H9 (cell line): ENCODE measurements at regions not wholly inside any gene's neighbourhood (a gene's known extent, or its start where the extent isn't known, plus 50 kb on each side); places are given as distances from the start of the nearest gene placed in this dataset.

Experiments
- DNase-seq: peaks from one replicate; pipeline ENCODE4 v3.0.0-alpha.2; 2017
- H2AFZ ChIP-seq: one replicate; pipeline ENCODE4 v1.6.1; 2013; ENCODE audit warnings: mild to moderate bottlenecking, low read length, control low read depth, moderate library complexity
- H2AK5ac ChIP-seq: 2 replicates; pipeline ENCODE4 v1.6.1; 2013; ENCODE audit warnings: low read length, control low read depth, mixed read lengths; ENCODE audit not compliant: insufficient read length
- H2BK120ac ChIP-seq: one replicate; pipeline ENCODE4 v1.6.1; 2013; ENCODE audit warnings: low read depth, mild to moderate bottlenecking, low read length, control low read depth, inconsistent platforms; ENCODE audit not compliant: poor library complexity, severe bottlenecking
- H2BK12ac ChIP-seq: 2 replicates; pipeline ENCODE4 v1.6.1; 2013; ENCODE audit warnings: low read length, control low read depth, mixed read lengths, low read depth; ENCODE audit not compliant: insufficient read length
- H2BK15ac ChIP-seq: 2 replicates; pipeline ENCODE4 v1.6.1; 2013; ENCODE audit warnings: low read depth, low read length, control low read depth
- H2BK20ac ChIP-seq: one replicate; pipeline ENCODE4 v1.6.1; 2013; ENCODE audit warnings: low read depth, mild to moderate bottlenecking, low read length, control low read depth, inconsistent platforms; ENCODE audit not compliant: poor library complexity, severe bottlenecking
- H2BK5ac ChIP-seq: 2 replicates; pipeline ENCODE4 v1.6.1; 2013; ENCODE audit warnings: low read length, control low read depth, mixed read lengths; ENCODE audit not compliant: insufficient read length
- H3K14ac ChIP-seq: 2 replicates; pipeline ENCODE4 v1.6.1; 2013; ENCODE audit warnings: low read length, control low read depth; ENCODE audit not compliant: insufficient read depth
- H3K18ac ChIP-seq: 2 replicates; pipeline ENCODE4 v1.6.1; 2013; ENCODE audit warnings: low read depth, mild to moderate bottlenecking, mixed read lengths, low read length, control low read depth; ENCODE audit not compliant: insufficient read length
- H3K23ac ChIP-seq: 2 replicates; pipeline ENCODE4 v1.6.1; 2013; ENCODE audit warnings: low read length, control low read depth, mixed read lengths, low read depth; ENCODE audit not compliant: insufficient read length
- H3K23me2 ChIP-seq: 2 replicates; pipeline ENCODE4 v1.6.1; 2013; ENCODE audit warnings: low read depth, mild to moderate bottlenecking, mixed read lengths, low read length, control low read depth; ENCODE audit not compliant: insufficient read length, poor library complexity, severe bottlenecking
- H3K27ac ChIP-seq: 2 replicates; pipeline ENCODE4 v1.5.1; 2013; ENCODE audit warnings: low read length, control low read depth, mixed read lengths, low read depth; ENCODE audit not compliant: insufficient read length
- H3K27me3 ChIP-seq: 2 replicates; pipeline ENCODE4 v1.6.1; 2013; ENCODE audit warnings: low read length, control low read depth, inconsistent platforms; ENCODE audit not compliant: insufficient read depth
- H3K4ac ChIP-seq: 2 replicates; pipeline ENCODE4 v1.6.1; 2013; ENCODE audit warnings: low read depth, mild to moderate bottlenecking, control low read depth, inconsistent platforms, low read length, moderate library complexity
- H3K4me1 ChIP-seq: 2 replicates; pipeline ENCODE4 v1.6.1; 2013; ENCODE audit warnings: low read length, control low read depth, inconsistent platforms; ENCODE audit not compliant: insufficient read depth
- H3K4me2 ChIP-seq: 2 replicates; pipeline ENCODE4 v1.6.1; 2013; ENCODE audit warnings: low read length, control low read depth, mixed read lengths; ENCODE audit not compliant: insufficient read length, insufficient read depth
- H3K56ac ChIP-seq: 2 replicates; pipeline ENCODE4 v1.6.1; 2013; ENCODE audit warnings: low read depth, mild to moderate bottlenecking, mixed read lengths, low read length, control low read depth; ENCODE audit not compliant: insufficient read length
- H3K79me1 ChIP-seq: 2 replicates; pipeline ENCODE4 v1.6.1; 2013; ENCODE audit warnings: low read depth, mild to moderate bottlenecking, moderate library complexity, low read length, control low read depth, inconsistent platforms; ENCODE audit not compliant: insufficient read depth, poor library complexity, severe bottlenecking
- H3K79me2 ChIP-seq: 2 replicates; pipeline ENCODE4 v1.6.1; 2013; ENCODE audit warnings: low read length, control low read depth, inconsistent platforms; ENCODE audit not compliant: insufficient read depth
- H3K9ac ChIP-seq: 2 replicates; pipeline ENCODE4 v1.6.1; 2013; ENCODE audit warnings: low read length, control low read depth, mixed read lengths; ENCODE audit not compliant: insufficient read length; ENCODE audit errors: extremely low read depth
- H3K9me3 ChIP-seq: one replicate; pipeline ENCODE4 v1.6.1; 2013; ENCODE audit warnings: low read depth, low read length, inconsistent platforms; ENCODE audit not compliant: control insufficient read depth
- H3T11ph ChIP-seq: one replicate; pipeline ENCODE4 v1.6.1; 2013; ENCODE audit warnings: mild to moderate bottlenecking, low read length, control low read depth, inconsistent platforms
- H4K20me1 ChIP-seq: one replicate; pipeline ENCODE4 v1.6.1; 2013; ENCODE audit not compliant: control insufficient read depth, insufficient read length, insufficient read depth
- H4K5ac ChIP-seq: 2 replicates; pipeline ENCODE4 v1.6.1; 2013; ENCODE audit warnings: low read depth, mild to moderate bottlenecking, mixed read lengths, low read length, control low read depth; ENCODE audit not compliant: insufficient read length
- H4K8ac ChIP-seq: replicated peaks from 2 replicates; pipeline ENCODE4 v1.6.1; 2013; ENCODE audit warnings: low read length, control low read depth, mixed read lengths, low read depth; ENCODE audit not compliant: insufficient read length
- H4K91ac ChIP-seq: 2 replicates; pipeline ENCODE4 v1.6.1; 2013; ENCODE audit warnings: low read depth, mild to moderate bottlenecking, moderate library complexity, mixed read lengths, low read length, control low read depth; ENCODE audit not compliant: insufficient read length
- H3K27ac Mint-ChIP-seq, 3 experiments: 2 replicates in 2 of 3; 3 replicates in 1 of 3; pipeline ENCODE4 v1.8.0; 2020 to 2021; ENCODE audit warnings: mixed read lengths in 3 of 3, mild to moderate bottlenecking in 1 of 3, moderate library complexity in 1 of 3
- H3K27me3 Mint-ChIP-seq: 2 replicates; pipeline ENCODE4 v1.8.0; 2021; ENCODE audit warnings: low read depth, mild to moderate bottlenecking, moderate library complexity, mixed read lengths
- H3K36me3 Mint-ChIP-seq, 3 experiments: 2 replicates in 2 of 3; 3 replicates in 1 of 3; pipeline ENCODE4 v1.8.0; 2020 to 2021; ENCODE audit warnings: low read depth in 3 of 3, mixed read lengths in 3 of 3; ENCODE audit not compliant: insufficient read depth in 1 of 3
- H3K4me1 Mint-ChIP-seq, 2 experiments: 2 replicates each; pipeline ENCODE4 v1.8.0; 2020; ENCODE audit warnings: mixed read lengths in 2 of 2
- H3K4me3 Mint-ChIP-seq, 2 experiments: 2 replicates in 1 of 2; 3 replicates in 1 of 2; pipeline ENCODE4 v1.8.0; 2020 to 2021; ENCODE audit warnings: mild to moderate bottlenecking in 2 of 2, mixed read lengths in 2 of 2, moderate library complexity in 1 of 2
- H3K9me3 Mint-ChIP-seq, 2 experiments: 2 replicates in 1 of 2; 3 replicates in 1 of 2; pipeline ENCODE4 v1.8.0; 2020; ENCODE audit warnings: mild to moderate bottlenecking in 2 of 2, mixed read lengths in 2 of 2, moderate library complexity in 1 of 2
- WGBS: extraction: QIAGEN DNeasy Blood & Tissue Kit; methylation state at CpG from one replicate; pipeline ENCODE4 v1.1.7; 2013; ENCODE audit warnings: missing lambda C conversion rate, low lambda C conversion rate, mixed read lengths; ENCODE audit not compliant: insufficient read length; ENCODE audit errors: extremely low coverage; 5-methylcytosine and 5-hydroxymethylcytosine counted together
- TF ChIP-seq, protein P1 (sequence below): fragments of 200-600 bp; sonication (generic); conservative IDR thresholded peaks from 3 replicates; pipeline ENCODE4 v1.8.0; 2021; ENCODE audit warnings: antibody characterized with exemption, mild to moderate bottlenecking

GRCh38 chr1:187622545-187622944, 793.8 kb downstream of the PLA2G4A start:
- H3K56ac ChIP-seq = no peak overlapping the region
- Mint-ChIP-seq H3K4me1 (peaks cover 30 to 38% of the 10 kb centered on the region in 2 experiments), H3K4me3 (no peak overlapping the region), H3K27ac (no peak overlapping the region), H3K36me3 (peaks cover 9 to 16% (median 11%) of the 10 kb centered on the region in 3 experiments; a peak in 6 of 7 replicates), H3K27me3 (peaks cover 11% of the 10 kb centered on the region), H3K9me3 (peaks cover 13 to 19% of the 10 kb centered on the region in 2 experiments)
- H4K8ac ChIP-seq = no peak overlapping the region
- H3K4me2 ChIP-seq = no peak overlapping the region
- no peak overlapping the region for H2BK15ac ChIP-seq
- H3K27me3 ChIP-seq = no peaks in the 10 kb centered on the region
- TF ChIP-seq, protein P1, sequence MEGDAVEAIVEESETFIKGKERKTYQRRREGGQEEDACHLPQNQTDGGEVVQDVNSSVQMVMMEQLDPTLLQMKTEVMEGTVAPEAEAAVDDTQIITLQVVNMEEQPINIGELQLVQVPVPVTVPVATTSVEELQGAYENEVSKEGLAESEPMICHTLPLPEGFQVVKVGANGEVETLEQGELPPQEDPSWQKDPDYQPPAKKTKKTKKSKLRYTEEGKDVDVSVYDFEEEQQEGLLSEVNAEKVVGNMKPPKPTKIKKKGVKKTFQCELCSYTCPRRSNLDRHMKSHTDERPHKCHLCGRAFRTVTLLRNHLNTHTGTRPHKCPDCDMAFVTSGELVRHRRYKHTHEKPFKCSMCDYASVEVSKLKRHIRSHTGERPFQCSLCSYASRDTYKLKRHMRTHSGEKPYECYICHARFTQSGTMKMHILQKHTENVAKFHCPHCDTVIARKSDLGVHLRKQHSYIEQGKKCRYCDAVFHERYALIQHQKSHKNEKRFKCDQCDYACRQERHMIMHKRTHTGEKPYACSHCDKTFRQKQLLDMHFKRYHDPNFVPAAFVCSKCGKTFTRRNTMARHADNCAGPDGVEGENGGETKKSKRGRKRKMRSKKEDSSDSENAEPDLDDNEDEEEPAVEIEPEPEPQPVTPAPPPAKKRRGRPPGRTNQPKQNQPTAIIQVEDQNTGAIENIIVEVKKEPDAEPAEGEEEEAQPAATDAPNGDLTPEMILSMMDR = no peak
- H3K79me1 ChIP-seq = no peaks in the 10 kb centered on the region
- H2BK20ac ChIP-seq = no peak overlapping the region
- H4K91ac ChIP-seq = no peak overlapping the region
- WGBS = no CpG with 5 or more reads among the region's 1 CpG
- H3K4me1 ChIP-seq = peaks cover 9% of the 10 kb centered on the region
- no peak overlapping the region for H2BK12ac ChIP-seq
- no peak overlapping the region for H3K27ac ChIP-seq
- H3K9me3 ChIP-seq = peaks cover 4% of the 10 kb centered on the region
- no peaks in the 10 kb centered on the region for H3K23me2 ChIP-seq
- no peak overlapping the region for H2AK5ac ChIP-seq
- no peak overlapping the region for H2BK120ac ChIP-seq
- no peak overlapping the region for H3K9ac ChIP-seq
- H3K4ac ChIP-seq = no peak overlapping the region
- H2BK5ac ChIP-seq = no peak overlapping the region
- no peak overlapping the region for H3K18ac ChIP-seq
- no peak overlapping the region for H3K14ac ChIP-seq
- no peak overlapping the region for H2AFZ ChIP-seq
- H3K79me2 ChIP-seq = no peaks in the 10 kb centered on the region
- H4K5ac ChIP-seq = no peak overlapping the region
- no peaks in the 10 kb centered on the region for H4K20me1 ChIP-seq
- no peak overlapping the region for H3T11ph ChIP-seq
- DNase-seq = no peak
- H3K23ac ChIP-seq = no peak overlapping the region
